HG03469 (cell line): ENCODE measurements at regions not wholly inside any gene's neighbourhood (a gene's known extent, or its start where the extent isn't known, plus 50 kb on each side); places are given as distances from the start of the nearest gene placed in this dataset.

Experiments
- ATAC-seq: cut with Tn5 transposase; IDR thresholded peaks from one replicate; pipeline ENCODE4 v1.9.1; 2021; ENCODE audit warnings: mild to moderate bottlenecking, moderate library complexity, moderate number of reproducible peaks; ENCODE audit not compliant: unreplicated experiment

GRCh38 chr1:81700728-81701470, 99.8 kb upstream of the ADGRL2 start:
- no peak for ATAC-seq

GRCh38 chr1:81699234-81699633, 101.5 kb upstream of the ADGRL2 start:
- ATAC-seq: no peak

GRCh38 chr1:81695741-81696140, 105.0 kb upstream of the ADGRL2 start:
- no peak for ATAC-seq

GRCh38 chr1:81693316-81693715, 107.4 kb upstream of the ADGRL2 start:
- ATAC-seq: no peak

GRCh38 chr1:81690676-81691453, 109.9 kb upstream of the ADGRL2 start:
- no peak for ATAC-seq

- no peak for ATAC-seq
Measured at GRCh38 chr1:81689531-81689941, 111.2 kb upstream of the ADGRL2 start.

- no peak for ATAC-seq
Measured at GRCh38 chr1:81682490-81682889, 118.2 kb upstream of the ADGRL2 start.

- peak; percentile 56 for ATAC-seq
Measured at GRCh38 chr1:81681601-81682266, 119.0 kb upstream of the ADGRL2 start.

GRCh38 chr1:81681114-81681513, 119.6 kb upstream of the ADGRL2 start:
- ATAC-seq: no peak

- no peak for ATAC-seq
Measured at GRCh38 chr1:81679942-81680341, 120.8 kb upstream of the ADGRL2 start.

GRCh38 chr1:81678779-81679178, 122.0 kb upstream of the ADGRL2 start:
- ATAC-seq: no peak

GRCh38 chr1:81672766-81673165, 128.0 kb upstream of the ADGRL2 start:
- ATAC-seq: no peak

GRCh38 chr1:81671038-81671437, 129.7 kb upstream of the ADGRL2 start:
- no peak for ATAC-seq

- ATAC-seq: no peak
Measured at GRCh38 chr1:81670286-81670685, 130.4 kb upstream of the ADGRL2 start.

GRCh38 chr1:81666586-81666985, 134.1 kb upstream of the ADGRL2 start:
- ATAC-seq: no peak

GRCh38 chr1:81664341-81664740, 136.4 kb upstream of the ADGRL2 start:
- no peak for ATAC-seq

- ATAC-seq: no peak
Measured at GRCh38 chr1:81662913-81663526, 137.7 kb upstream of the ADGRL2 start.

- ATAC-seq: no peak
Measured at GRCh38 chr1:81660286-81660685, 140.4 kb upstream of the ADGRL2 start.

- no peak for ATAC-seq
Measured at GRCh38 chr1:81654657-81655056, 146.1 kb upstream of the ADGRL2 start.

- ATAC-seq: no peak
Measured at GRCh38 chr1:81654147-81654546, 146.6 kb upstream of the ADGRL2 start.

GRCh38 chr1:81650776-81651175, 150.0 kb upstream of the ADGRL2 start:
- no peak for ATAC-seq
